CD4-positive, alpha-beta T cell (primary cell): ENCODE measurements at regions not wholly inside any gene's neighbourhood (a gene's known extent, or its start where the extent isn't known, plus 50 kb on each side); places are given as distances from the start of the nearest gene placed in this dataset.

ENCODE experiments used
- ATAC-seq: fragments of 200-7000 bp; cut with Tn5 transposase; one replicate; pipeline ENCODE4 v1.10.0; 2022; ENCODE audit warnings: mild to moderate bottlenecking; ENCODE audit not compliant: poor library complexity
- CTCF ChIA-PET: fragments of 350-600 bp; sonication (Branson Sonifier 250); formaldehyde crosslinking; loops from one replicate; lab custom pipeline; 2021; ENCODE audit warnings: antibody characterized with exemption, inconsistent platforms; lab: Charles Lee
- POLR2A ChIA-PET: fragments of 350-600 bp; sonication (Branson Sonifier 250); formaldehyde crosslinking; loops from one replicate; lab custom pipeline; 2021; ENCODE audit warnings: antibody characterized with exemption, inconsistent platforms; lab: Charles Lee
- DNase-seq, 14 experiments: peaks; one replicate each; pipeline ENCODE4 v3.0.0-alpha.2; 2013 to 2020; ENCODE audit warnings: mixed read lengths in 2 of 14
- H3K27ac ChIP-seq, 2 donors: one replicate each; pipeline versions ENCODE4 v1.5.1 to v1.7.0; 2013; ENCODE audit warnings: low read length in 2 of 2, low read depth in 1 of 2, mild to moderate bottlenecking in 1 of 2
- H3K27me3 ChIP-seq, 2 experiments: 1 replicate in 1 of 2; 2 replicates in 1 of 2; pipeline versions ENCODE4 v1.6.1 to v1.7.0; 2013; ENCODE audit warnings: low read length in 2 of 2, control low read depth in 1 of 2, mild to moderate bottlenecking in 1 of 2, moderate library complexity in 1 of 2; ENCODE audit not compliant: insufficient read depth in 2 of 2, control insufficient read depth in 1 of 2
- H3K36me3 ChIP-seq: one replicate; pipeline ENCODE4 v1.6.1; 2013; ENCODE audit warnings: low read length, control low read depth; ENCODE audit not compliant: insufficient read depth
- H3K4me1 ChIP-seq: one replicate; pipeline ENCODE4 v1.6.1; 2013; ENCODE audit warnings: low read length, control low read depth; ENCODE audit not compliant: insufficient read depth
- H3K4me3 ChIP-seq: one replicate; pipeline ENCODE4 v1.5.1; 2013; ENCODE audit warnings: mild to moderate bottlenecking, low read length, moderate library complexity
- H3K9me3 ChIP-seq, 2 experiments: 1 replicate in 1 of 2; 2 replicates in 1 of 2; pipeline versions ENCODE4 v1.6.1 to v1.7.0; 2013; ENCODE audit warnings: low read length in 2 of 2, mild to moderate bottlenecking in 2 of 2, control low read depth in 1 of 2, moderate library complexity in 1 of 2; ENCODE audit not compliant: control insufficient read depth in 1 of 2, insufficient read depth in 1 of 2
- H3K27ac Mint-ChIP-seq: one replicate; pipeline ENCODE4 v1.8.0; 2020; ENCODE audit warnings: mixed read lengths
- H3K27me3 Mint-ChIP-seq: one replicate; pipeline ENCODE4 v1.8.0; 2021; ENCODE audit warnings: mixed read lengths
- H3K36me3 Mint-ChIP-seq: one replicate; pipeline ENCODE4 v1.8.0; 2021; ENCODE audit warnings: low read depth, mixed read lengths
- H3K4me1 Mint-ChIP-seq: one replicate; pipeline ENCODE4 v1.8.0; 2021; ENCODE audit warnings: low read depth, mixed read lengths
- H3K4me3 Mint-ChIP-seq: one replicate; pipeline ENCODE4 v1.8.0; 2020; ENCODE audit warnings: mild to moderate bottlenecking, mixed read lengths
- H3K9me3 Mint-ChIP-seq: one replicate; pipeline ENCODE4 v1.8.0; 2020; ENCODE audit warnings: mixed read lengths
- CTCF ChIP-seq: fragments of 200-600 bp; IDR thresholded peaks from one replicate; pipeline ENCODE4 v1.8.0; 2022; ENCODE audit warnings: antibody characterized with exemption, mild to moderate bottlenecking
- intact Hi-C, 2 experiments: fragments of 100-400 bp; cut with DNase I in 1 of 2; cut with micrococcal nuclease in 1 of 2; formaldehyde crosslinking; loops; one replicate each; pipeline versions ENCODE4 v1.15.1 to v1.9.0; 2023 to 2025; cut with DNase I, micrococcal nuclease

GRCh38 chr9:84129529-84129928 is 148.9 kb downstream of the RMI1 start:
- ChIA-PET POLR2A (no interaction called here), CTCF (no interaction called here)
- H3K27ac Mint-ChIP-seq, result no peak overlapping the region
- DNase-seq (no peak), ATAC-seq (no peak)
- Histone ChIP-seq H3K4me1 (no peaks in the 10 kb centered on the region), H3K36me3 (no peaks in the 10 kb centered on the region), H3K4me3 (no peak overlapping the region), H3K9me3 (no peaks in the 10 kb centered on the region), H3K27me3 (no peaks in the 10 kb centered on the region), H3K27ac (no peak overlapping the region)
- H3K4me1 Mint-ChIP-seq, result no peaks in the 10 kb centered on the region
- no peak overlapping the region for H3K4me3 Mint-ChIP-seq
- H3K36me3 Mint-ChIP-seq, result no peaks in the 10 kb centered on the region
- TF ChIP-seq CTCF, result no peak
- H3K27me3 Mint-ChIP-seq, result peaks cover 10% of the 10 kb centered on the region
- intact Hi-C loops, result no loop called here
- no peaks in the 10 kb centered on the region for H3K9me3 Mint-ChIP-seq

- ChIA-PET POLR2A (no interaction called here), CTCF (no interaction called here)
- no peak overlapping the region for H3K27ac ChIP-seq
- H3K4me1 ChIP-seq, result peaks cover 10% of the 10 kb centered on the region
- peaks cover 18 to 27% of the 10 kb centered on the region in 2 experiments for H3K27me3 ChIP-seq
- H3K4me3 Mint-ChIP-seq, result no peak overlapping the region
- TF ChIP-seq CTCF, result no peak
- H3K4me1 Mint-ChIP-seq, result peaks cover 12% of the 10 kb centered on the region
- no peaks in the 10 kb centered on the region for H3K9me3 Mint-ChIP-seq
- no peaks in the 10 kb centered on the region for H3K36me3 Mint-ChIP-seq
- no peak overlapping the region for H3K4me3 ChIP-seq
- intact Hi-C loops, result no loop called here
- no peak overlapping the region for H3K27ac Mint-ChIP-seq
- peaks cover 50% of the 10 kb centered on the region for H3K27me3 Mint-ChIP-seq
- H3K9me3 ChIP-seq, result peaks cover 0 to 7% of the 10 kb centered on the region in 2 experiments
- H3K36me3 ChIP-seq, result no peaks in the 10 kb centered on the region
- ATAC-seq, result no peak
- DNase-seq, result no peak
Measured at GRCh38 chr9:84136119-84136868, 155.7 kb downstream of the RMI1 start.

GRCh38 chr9:84137968-84138367 is 157.4 kb downstream of the RMI1 start:
- no peak overlapping the region for H3K4me3 ChIP-seq
- no peaks in the 10 kb centered on the region for H3K36me3 ChIP-seq
- no peaks in the 10 kb centered on the region for H3K36me3 Mint-ChIP-seq
- ChIA-PET POLR2A (interaction anchor here (1.1 kb wide), 1 partner anchor 21 kb away, joined by 4 read pairs; no protein-coding TSS in a partner anchor), CTCF (no interaction called here)
- ATAC-seq (no peak), DNase-seq (no peak)
- intact Hi-C loops, result no loop called here
- H3K4me1 Mint-ChIP-seq, result peaks cover 12% of the 10 kb centered on the region
- peaks cover 63% of the 10 kb centered on the region for H3K27me3 Mint-ChIP-seq
- TF ChIP-seq CTCF, result no peak
- peaks cover 10% of the 10 kb centered on the region for H3K4me1 ChIP-seq
- no peak overlapping the region for H3K4me3 Mint-ChIP-seq
- H3K9me3 ChIP-seq, result peaks cover 0 to 10% of the 10 kb centered on the region in 2 experiments
- H3K27me3 ChIP-seq, result peaks cover 28 to 39% of the 10 kb centered on the region in 2 experiments
- H3K9me3 Mint-ChIP-seq, result no peaks in the 10 kb centered on the region
- H3K27ac ChIP-seq, result no peak overlapping the region
- H3K27ac Mint-ChIP-seq, result no peak overlapping the region
